Fibroblast of the aortic adventitia (primary cell): ENCODE measurements at regions not wholly inside any gene's neighbourhood (a gene's known extent, or its start where the extent isn't known, plus 50 kb on each side); places are given as distances from the start of the nearest gene placed in this dataset.
A peak's percentile ranks its signal among the peaks of the same experiment; 100 is the strongest.

Source experiments
- DNase-seq: peaks from one replicate; pipeline ENCODE4 v3.0.0-alpha.2; 2010; ENCODE audit warnings: low read depth
- H3K4me3 ChIP-seq: 2 replicates; pipeline ENCODE4 v1.5.1; 2011; ENCODE audit warnings: low read depth, mild to moderate bottlenecking, control low read depth, low read length, moderate library complexity
- CTCF ChIP-seq: IDR thresholded peaks from 2 replicates; pipeline ENCODE4 v1.5.1; 2011; ENCODE audit warnings: mild to moderate bottlenecking, low read length, control low read depth, inconsistent platforms; ENCODE audit not compliant: insufficient read depth

- no peak for TF ChIP-seq CTCF
- DNase-seq, result no peak
- H3K4me3 ChIP-seq, result no peak overlapping the region
Measured at GRCh38 chr13:76091076-76091475, 454.9 kb downstream of the LMO7 start.

GRCh38 chr13:76086729-76087128 lies 450.6 kb downstream of the LMO7 start:
- no peak for TF ChIP-seq CTCF
- H3K4me3 ChIP-seq, result no peak overlapping the region
- no peak for DNase-seq

GRCh38 chr13:76067850-76068249 lies 431.7 kb downstream of the LMO7 start:
- DNase-seq, result no peak
- H3K4me3 ChIP-seq, result no peak overlapping the region
- TF ChIP-seq CTCF, result no peak

GRCh38 chr13:76053181-76053580 lies 417.1 kb downstream of the LMO7 start:
- no peak for TF ChIP-seq CTCF
- DNase-seq, result no peak
- H3K4me3 ChIP-seq, result no peak overlapping the region

GRCh38 chr13:76049376-76049746 lies 413.2 kb downstream of the LMO7 start:
- no peak overlapping the region for H3K4me3 ChIP-seq
- no peak for DNase-seq
- TF ChIP-seq CTCF, result no peak

- TF ChIP-seq CTCF, result no peak
- H3K4me3 ChIP-seq, result no peak overlapping the region
- peak; percentile 10 for DNase-seq
Measured at GRCh38 chr13:76048675-76049375, 412.7 kb downstream of the LMO7 start.

- no peak overlapping the region for H3K4me3 ChIP-seq
- DNase-seq, result no peak
- TF ChIP-seq CTCF, result no peak
Measured at GRCh38 chr13:76048131-76048530, 412.0 kb downstream of the LMO7 start.
